Naive B cell (primary cell): ENCODE measurements at regions not wholly inside any gene's neighbourhood (a gene's known extent, or its start where the extent isn't known, plus 50 kb on each side); places are given as distances from the start of the nearest gene placed in this dataset.

Experiments
- ATAC-seq, 2 donors: fragments of 150-1000 bp; cut with Tn5 transposase; 2 replicates each; pipeline ENCODE4 v1.10.0; 2021; ENCODE audit warnings: low read depth in 2 of 2, mild to moderate bottlenecking in 2 of 2, moderate library complexity in 2 of 2
- DNase-seq: peaks from one replicate; pipeline ENCODE4 v3.0.0; 2022
- H3K27ac Mint-ChIP-seq, 6 donors: one replicate each; pipeline ENCODE4 v1.8.0; 2020 to 2022; ENCODE audit warnings: mild to moderate bottlenecking in 6 of 6, mixed read lengths in 6 of 6, moderate library complexity in 5 of 6, inconsistent platforms in 2 of 6
- H3K27me3 Mint-ChIP-seq, 3 donors: one replicate each; pipeline ENCODE4 v1.8.0; 2021 to 2022; ENCODE audit warnings: mixed read lengths in 3 of 3, mild to moderate bottlenecking in 1 of 3
- H3K36me3 Mint-ChIP-seq, 2 donors: one replicate each; pipeline ENCODE4 v1.8.0; 2020 to 2022; ENCODE audit warnings: mixed read lengths in 2 of 2, inconsistent platforms in 1 of 2, mild to moderate bottlenecking in 1 of 2
- H3K4me1 Mint-ChIP-seq, 3 donors: one replicate each; pipeline ENCODE4 v1.8.0; 2020 to 2022; ENCODE audit warnings: mixed read lengths in 3 of 3, inconsistent platforms in 1 of 3, mild to moderate bottlenecking in 1 of 3, moderate library complexity in 1 of 3
- H3K4me3 Mint-ChIP-seq, 8 donors: one replicate each; pipeline ENCODE4 v1.8.0; 2020 to 2022; ENCODE audit warnings: mild to moderate bottlenecking in 8 of 8, mixed read lengths in 8 of 8, moderate library complexity in 8 of 8, inconsistent platforms in 2 of 8
- H3K9me3 Mint-ChIP-seq, 7 donors: one replicate each; pipeline ENCODE4 v1.8.0; 2020 to 2022; ENCODE audit warnings: mixed read lengths in 7 of 7, mild to moderate bottlenecking in 5 of 7, inconsistent platforms in 2 of 7, moderate library complexity in 1 of 7

DNA sequence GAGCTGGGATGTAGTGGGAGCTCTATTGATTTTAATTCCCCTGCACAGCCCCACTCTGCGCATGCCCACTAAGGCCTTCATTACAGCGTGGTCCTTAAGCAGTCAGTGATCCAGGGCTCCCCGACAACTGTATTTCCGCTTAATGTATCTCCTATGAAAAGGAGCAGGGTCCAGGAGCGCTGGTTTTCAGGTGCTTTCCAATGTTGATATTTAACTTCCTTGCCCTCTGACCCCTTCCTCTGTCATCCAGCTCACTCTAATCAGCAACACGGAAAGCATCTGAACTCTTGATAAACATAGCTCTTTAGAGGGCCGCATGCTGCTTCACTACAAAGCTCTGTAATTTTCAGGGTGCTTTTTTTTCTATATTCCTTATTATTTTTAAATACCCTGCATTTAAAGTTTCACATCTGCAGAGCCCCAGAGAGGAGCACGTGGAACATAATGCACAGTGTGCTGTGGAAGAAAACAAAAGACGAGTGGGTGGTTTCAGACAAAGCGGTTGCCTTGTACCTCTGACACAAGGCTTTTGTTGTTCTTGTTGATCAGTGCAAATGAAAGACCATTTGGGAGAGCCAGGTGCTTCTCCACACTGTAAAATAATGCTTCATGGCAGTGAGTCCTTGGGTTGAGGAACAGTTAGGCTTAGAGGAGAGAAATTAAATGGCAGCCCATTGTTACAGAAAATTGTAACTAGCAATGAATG, 465.9 kb upstream of the CELF2 start:
- Mint-ChIP-seq H3K4me1 (no peaks in the 10 kb centered on the region), H3K27me3 (no peaks in the 10 kb centered on the region), H3K36me3 (no peaks in the 10 kb centered on the region), H3K27ac (no peak overlapping the region), H3K4me3 (no peak overlapping the region), H3K9me3 (peaks cover 0 to 9% (median 0%) of the 10 kb centered on the region in 7 donors)
- no peak for ATAC-seq
- no peak for DNase-seq

DNA sequence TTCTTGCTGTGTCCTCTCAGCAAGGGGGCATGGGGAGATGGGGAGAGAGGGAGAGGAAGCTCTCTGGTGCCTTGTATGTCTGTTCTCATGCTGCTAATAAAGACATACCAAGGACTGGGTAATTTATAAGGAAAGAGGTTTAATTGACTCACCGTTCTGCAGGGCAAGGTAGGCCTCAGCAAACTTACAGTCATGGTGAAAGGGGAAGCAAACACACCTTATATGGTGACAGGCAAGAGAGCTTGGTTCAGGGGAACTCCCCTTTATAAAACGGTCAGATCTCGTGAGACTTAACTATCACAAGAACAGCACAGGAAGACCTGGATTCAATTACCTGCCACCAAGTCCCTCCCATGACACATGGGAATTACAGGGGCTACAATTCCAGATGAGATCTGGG, 464.7 kb upstream of the CELF2 start:
- no peaks in the 10 kb centered on the region for H3K27me3 Mint-ChIP-seq
- H3K9me3 Mint-ChIP-seq = peaks cover 0 to 9% (median 0%) of the 10 kb centered on the region in 7 donors
- H3K36me3 Mint-ChIP-seq = no peaks in the 10 kb centered on the region
- peak overlapping the region in 1 of 6 donors; percentile 15 for H3K27ac Mint-ChIP-seq
- no peak overlapping the region for H3K4me3 Mint-ChIP-seq
- H3K4me1 Mint-ChIP-seq = no peaks in the 10 kb centered on the region
- no peak for DNase-seq
- no peak for ATAC-seq

DNA sequence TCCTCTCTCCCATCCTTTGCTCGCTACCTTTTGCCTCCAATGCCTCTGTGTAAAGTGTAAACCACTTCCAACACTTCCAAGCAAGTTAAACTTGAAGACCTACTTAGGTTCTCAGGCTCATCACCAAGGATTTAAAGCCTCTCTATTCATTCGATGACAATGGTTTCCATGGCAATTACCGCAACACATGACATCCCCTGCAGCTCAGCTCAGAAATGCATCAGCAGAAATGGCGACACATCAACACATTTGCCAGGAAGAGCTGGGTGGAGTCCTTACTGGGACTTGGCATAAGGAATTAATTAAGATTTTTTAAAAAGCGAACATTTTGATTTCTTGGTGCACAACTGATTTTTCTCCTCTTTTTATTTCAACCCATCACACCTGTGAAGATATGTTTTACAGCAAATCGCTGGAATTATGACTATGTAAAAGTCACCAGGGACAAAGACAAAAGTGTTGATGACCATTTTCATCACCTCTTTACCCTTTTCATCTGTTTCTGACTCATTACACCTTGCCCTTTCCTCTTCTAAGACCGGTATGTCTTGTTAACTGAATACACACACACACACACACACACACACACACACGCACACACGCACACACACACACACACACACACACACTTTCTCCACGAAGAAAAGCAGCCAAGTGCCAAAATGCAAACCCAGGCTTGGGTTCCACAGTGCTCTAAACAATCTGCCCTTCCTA, 453.4 kb upstream of the CELF2 start:
- H3K9me3 Mint-ChIP-seq = peaks cover 3 to 16% (median 11%) of the 10 kb centered on the region in 7 donors
- no peak for ATAC-seq
- H3K4me3 Mint-ChIP-seq = no peak overlapping the region
- H3K27me3 Mint-ChIP-seq = peaks cover 4 to 11% (median 7%) of the 10 kb centered on the region in 3 donors
- no peak overlapping the region for H3K27ac Mint-ChIP-seq
- no peaks in the 10 kb centered on the region for H3K36me3 Mint-ChIP-seq
- H3K4me1 Mint-ChIP-seq = no peaks in the 10 kb centered on the region
- DNase-seq = no peak

DNA sequence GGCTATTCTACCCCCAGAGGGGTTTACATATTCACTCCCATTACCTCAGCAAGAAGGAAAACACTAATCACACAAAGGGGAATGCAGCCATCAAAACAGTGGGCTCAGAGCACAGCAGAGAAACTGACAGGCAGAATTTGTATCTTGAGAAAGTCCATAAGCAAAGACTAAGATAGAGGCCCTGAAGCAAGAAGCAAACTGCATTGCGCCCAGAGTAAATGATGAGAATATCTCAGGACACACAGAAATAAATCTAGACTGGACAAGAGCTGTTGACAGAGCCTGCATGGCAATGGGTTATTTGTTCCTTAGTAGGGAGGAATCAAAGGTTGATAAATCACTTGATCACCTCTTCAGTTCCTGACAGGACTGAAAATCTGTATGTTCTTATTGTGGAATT, 440.7 kb upstream of the CELF2 start:
- DNase-seq (no peak), ATAC-seq (no peak)
- Mint-ChIP-seq H3K4me3 (no peak overlapping the region), H3K27me3 (peaks cover 0 to 13% (median 0%) of the 10 kb centered on the region in 3 donors), H3K4me1 (no peaks in the 10 kb centered on the region), H3K36me3 (no peaks in the 10 kb centered on the region), H3K27ac (no peak overlapping the region), H3K9me3 (peaks cover 0 to 13% (median 4%) of the 10 kb centered on the region in 7 donors)

DNA sequence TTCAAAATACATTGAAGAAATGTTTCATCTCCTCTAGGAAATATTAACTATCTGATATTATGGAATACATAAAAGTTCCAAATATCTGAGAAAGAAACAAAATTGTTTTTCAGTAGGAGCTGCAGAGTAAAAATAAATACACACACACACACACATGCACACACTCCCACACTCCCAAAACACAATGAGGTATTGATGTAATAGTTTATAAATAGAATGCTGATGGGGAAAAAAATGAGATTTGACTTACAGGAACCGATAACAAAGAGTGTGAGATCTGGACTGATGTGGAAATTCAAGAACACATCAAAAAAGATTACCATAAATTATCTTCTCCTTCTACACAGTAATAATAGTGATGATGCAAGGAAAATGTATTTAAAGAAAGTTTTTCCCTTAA, 438.0 kb upstream of the CELF2 start:
- DNase-seq (no peak), ATAC-seq (no peak)
- peaks cover 0 to 16% (median 3%) of the 10 kb centered on the region in 3 donors for H3K27me3 Mint-ChIP-seq
- peaks cover 0 to 13% (median 4%) of the 10 kb centered on the region in 7 donors for H3K9me3 Mint-ChIP-seq
- H3K36me3 Mint-ChIP-seq = no peaks in the 10 kb centered on the region
- no peak overlapping the region for H3K27ac Mint-ChIP-seq
- no peaks in the 10 kb centered on the region for H3K4me1 Mint-ChIP-seq
- no peak overlapping the region for H3K4me3 Mint-ChIP-seq

DNA sequence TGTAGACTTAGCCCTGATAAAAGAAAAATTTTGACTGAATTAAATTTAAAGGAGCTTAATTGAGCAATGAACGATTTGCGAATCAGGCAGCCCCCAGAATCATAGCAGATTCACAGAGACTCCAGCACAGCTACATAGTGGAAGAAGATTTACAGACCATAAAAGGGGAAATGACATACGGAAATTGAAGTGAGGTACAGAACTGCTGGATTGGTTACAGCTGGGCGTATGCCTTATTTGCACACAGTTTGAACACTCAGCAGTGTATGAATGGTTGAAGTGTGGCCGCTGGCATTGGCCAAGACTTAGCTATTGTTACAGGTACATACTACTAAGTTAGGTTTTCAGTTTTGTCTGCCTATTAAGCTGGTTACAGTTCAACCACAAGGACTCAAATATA, 433.5 kb upstream of the CELF2 start:
- Mint-ChIP-seq H3K9me3 (no peaks in the 10 kb centered on the region), H3K27me3 (peaks cover 5 to 21% (median 8%) of the 10 kb centered on the region in 3 donors), H3K4me3 (no peak overlapping the region), H3K4me1 (no peaks in the 10 kb centered on the region), H3K36me3 (no peaks in the 10 kb centered on the region), H3K27ac (no peak overlapping the region)
- no peak for ATAC-seq
- DNase-seq = no peak

DNA sequence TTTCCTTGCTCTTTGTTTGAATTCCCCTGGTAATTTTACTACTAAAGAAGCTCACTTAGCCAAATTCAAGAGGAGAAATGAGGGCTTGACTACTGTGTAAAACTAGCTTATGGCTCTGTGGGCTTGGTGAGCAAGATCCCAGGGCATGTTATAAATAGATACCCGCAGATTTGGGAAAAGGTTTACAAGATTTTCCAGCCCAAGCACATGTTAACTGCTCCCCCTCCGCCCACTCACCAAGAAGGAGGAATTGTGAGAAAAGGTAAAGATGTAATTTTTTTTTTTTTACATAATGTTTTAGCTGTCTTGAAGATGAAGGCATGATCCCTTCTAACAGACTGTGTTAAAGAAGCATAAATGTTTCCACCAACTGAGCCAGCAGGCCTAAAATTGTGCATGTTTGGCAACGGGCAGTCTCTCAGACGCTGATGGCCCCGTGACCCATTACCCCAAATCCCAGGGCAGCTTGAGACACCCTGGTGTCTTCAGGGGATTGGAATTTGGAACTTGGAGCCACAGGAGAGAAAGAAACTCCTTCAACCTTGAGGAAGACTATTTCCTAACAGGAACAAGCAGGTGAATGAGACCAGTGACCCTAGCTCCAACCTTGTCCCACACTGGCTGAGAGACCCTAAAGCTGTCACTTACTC, 429.8 kb upstream of the CELF2 start:
- Mint-ChIP-seq H3K9me3 (no peaks in the 10 kb centered on the region), H3K4me1 (no peaks in the 10 kb centered on the region), H3K4me3 (no peak overlapping the region), H3K36me3 (no peaks in the 10 kb centered on the region), H3K27ac (no peak overlapping the region), H3K27me3 (peaks cover 5 to 23% (median 8%) of the 10 kb centered on the region in 3 donors)
- DNase-seq = no peak
- ATAC-seq = no peak

DNA sequence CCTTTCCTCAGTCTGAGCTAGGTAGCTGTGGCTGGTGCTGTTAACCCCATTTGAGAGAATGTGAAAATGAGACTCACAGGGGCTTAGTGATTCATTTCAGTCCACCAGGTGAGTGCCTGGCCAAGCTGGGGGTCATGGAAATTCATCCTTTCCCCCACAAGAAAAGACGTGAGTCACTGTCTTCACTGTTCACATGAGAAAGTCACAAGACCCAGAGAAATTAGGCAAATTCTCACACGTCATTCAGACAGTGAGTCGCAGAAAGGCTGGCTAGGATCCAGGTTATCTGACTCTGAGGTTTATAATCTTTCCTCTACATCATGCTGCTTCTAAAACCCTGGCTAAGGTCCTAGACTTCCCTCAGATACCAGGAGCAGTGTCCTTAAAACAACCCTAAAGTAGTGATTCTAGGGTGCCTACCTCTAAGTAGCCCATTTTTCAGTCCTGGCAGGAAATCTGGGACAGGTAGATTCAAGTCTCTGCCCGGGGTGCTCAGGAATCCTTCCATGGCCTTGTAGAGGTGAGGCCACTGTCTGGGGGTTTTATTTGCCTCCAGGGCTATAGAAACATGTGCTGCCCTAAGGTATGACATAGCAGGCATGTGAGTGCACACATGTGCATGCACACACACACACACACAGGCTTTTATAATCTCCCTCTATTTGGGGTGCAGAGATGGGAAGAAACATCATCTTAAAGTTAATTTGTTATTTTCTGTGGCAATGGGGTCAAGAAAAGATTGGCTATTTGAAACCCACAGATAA, 427.9 kb upstream of the CELF2 start:
- Mint-ChIP-seq H3K9me3 (peaks cover 0 to 5% (median 0%) of the 10 kb centered on the region in 7 donors), H3K36me3 (no peaks in the 10 kb centered on the region), H3K4me3 (no peak overlapping the region), H3K4me1 (no peaks in the 10 kb centered on the region), H3K27ac (no peak overlapping the region), H3K27me3 (peaks cover 5 to 15% (median 5%) of the 10 kb centered on the region in 3 donors)
- DNase-seq (no peak), ATAC-seq (no peak)

DNA sequence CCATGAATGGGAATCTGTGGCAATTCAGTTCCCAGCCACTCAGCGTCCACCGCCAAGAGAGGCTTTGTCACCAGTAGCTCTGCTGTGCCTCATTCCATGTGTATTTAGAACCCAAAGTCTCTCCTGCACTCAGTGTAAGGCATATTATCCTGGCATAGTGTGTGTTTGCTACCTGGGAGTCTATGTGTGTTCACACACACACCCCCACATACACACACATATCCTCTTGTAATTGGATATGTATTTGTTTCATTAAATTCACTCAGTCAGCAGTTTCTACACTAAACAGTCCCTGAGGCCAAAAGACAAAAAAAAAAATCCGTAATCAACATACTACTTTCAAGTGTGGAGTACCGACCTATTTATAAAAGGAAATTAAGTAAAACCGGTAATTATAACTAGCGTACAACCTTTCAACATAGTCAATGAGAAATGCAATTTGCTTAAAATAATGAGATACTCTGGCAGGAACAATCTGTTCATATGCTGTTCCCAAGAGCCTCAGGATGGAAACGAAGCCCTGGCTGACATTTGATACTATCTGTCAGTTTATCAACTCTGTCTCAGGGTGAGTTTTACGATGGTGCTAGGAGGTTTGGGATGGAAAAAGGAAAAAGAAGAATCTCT, 425.8 kb upstream of the CELF2 start:
- ATAC-seq (no peak), DNase-seq (no peak)
- Mint-ChIP-seq H3K27ac (no peak overlapping the region), H3K36me3 (no peaks in the 10 kb centered on the region), H3K27me3 (peaks cover 0 to 8% (median 5%) of the 10 kb centered on the region in 3 donors), H3K4me3 (no peak overlapping the region), H3K4me1 (no peaks in the 10 kb centered on the region), H3K9me3 (peaks cover 0 to 5% (median 0%) of the 10 kb centered on the region in 7 donors)

DNA sequence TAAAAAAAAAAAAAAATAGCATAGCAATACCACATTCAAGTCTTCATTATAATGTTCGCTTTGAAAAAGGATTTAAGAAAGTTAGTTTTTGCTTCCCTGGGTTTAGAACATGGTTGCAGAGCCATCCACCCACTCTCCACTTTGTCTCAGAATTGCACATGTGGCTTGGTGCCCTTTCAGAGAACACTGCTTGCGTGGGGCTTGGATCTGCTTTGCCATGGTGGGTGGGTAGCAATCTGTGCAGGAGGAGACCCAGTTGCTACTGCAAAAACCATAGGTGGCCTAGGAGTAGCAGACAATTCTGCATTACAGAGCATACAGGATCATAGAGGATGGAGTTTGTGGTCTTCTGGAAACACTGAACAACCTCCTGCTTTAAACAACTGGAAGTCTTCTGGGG, 421.4 kb upstream of the CELF2 start:
- ATAC-seq (no peak), DNase-seq (no peak)
- Mint-ChIP-seq H3K4me3 (no peak overlapping the region), H3K4me1 (peaks cover 0 to 5% (median 0%) of the 10 kb centered on the region in 3 donors), H3K36me3 (no peaks in the 10 kb centered on the region), H3K27me3 (peaks cover 0 to 7% (median 0%) of the 10 kb centered on the region in 3 donors), H3K9me3 (peaks cover 0 to 7% (median 0%) of the 10 kb centered on the region in 7 donors), H3K27ac (no peak overlapping the region)

DNA sequence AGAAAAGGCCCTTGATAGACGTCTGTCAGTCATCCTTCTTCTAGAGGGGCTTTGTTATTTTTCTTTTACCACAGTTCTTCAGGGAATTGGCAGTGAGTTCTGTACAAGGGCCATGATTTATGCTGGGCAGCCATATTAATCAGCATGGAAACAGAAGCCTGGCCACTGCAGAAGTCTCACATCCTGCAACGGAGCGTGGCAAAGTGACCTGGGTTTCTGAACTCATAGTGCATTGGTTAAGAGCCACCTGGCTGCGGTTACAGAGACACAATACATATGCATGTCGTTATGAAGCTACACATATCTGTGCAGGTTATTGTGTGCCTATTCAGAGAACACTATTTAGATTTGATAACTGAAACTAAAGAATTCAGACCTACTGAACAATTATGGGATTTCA, 419.4 kb upstream of the CELF2 start:
- peaks cover 0 to 5% (median 0%) of the 10 kb centered on the region in 3 donors for H3K4me1 Mint-ChIP-seq
- peaks cover 0 to 7% (median 0%) of the 10 kb centered on the region in 3 donors for H3K27me3 Mint-ChIP-seq
- DNase-seq = no peak
- no peak for ATAC-seq
- H3K27ac Mint-ChIP-seq = no peak overlapping the region
- H3K36me3 Mint-ChIP-seq = no peaks in the 10 kb centered on the region
- H3K4me3 Mint-ChIP-seq = no peak overlapping the region
- H3K9me3 Mint-ChIP-seq = peaks cover 0 to 7% (median 0%) of the 10 kb centered on the region in 7 donors

DNA sequence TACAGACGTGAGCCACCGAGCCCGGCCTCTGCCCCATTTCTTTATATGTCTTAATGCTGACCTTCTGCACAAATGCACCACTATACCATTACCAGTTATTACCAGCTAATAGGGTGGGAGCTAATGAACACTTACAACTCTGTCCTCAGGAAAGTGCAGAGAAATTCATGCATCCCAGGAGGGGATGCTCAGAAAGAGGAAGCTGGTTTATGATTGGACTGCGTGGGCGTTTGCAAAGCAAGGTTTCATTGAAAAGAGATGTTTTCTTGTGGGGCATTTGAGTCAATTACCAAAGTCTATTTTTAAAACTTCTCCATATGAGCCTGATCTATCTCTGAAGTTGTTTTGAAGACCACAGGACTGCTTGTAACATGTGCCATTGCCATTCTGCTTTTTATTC, 417.7 kb upstream of the CELF2 start:
- peaks cover 0 to 7% (median 2%) of the 10 kb centered on the region in 7 donors for H3K9me3 Mint-ChIP-seq
- no peak for ATAC-seq

More for the DNA sequence above, 417.7 kb upstream of the CELF2 start:
- no peak for DNase-seq
- no peaks in the 10 kb centered on the region for H3K36me3 Mint-ChIP-seq
- H3K27me3 Mint-ChIP-seq = peaks cover 0 to 7% (median 0%) of the 10 kb centered on the region in 3 donors
- H3K4me3 Mint-ChIP-seq = no peak overlapping the region
- H3K27ac Mint-ChIP-seq = no peak overlapping the region
- peaks cover 0 to 5% (median 0%) of the 10 kb centered on the region in 3 donors for H3K4me1 Mint-ChIP-seq
